ENCODE measurements at regions not wholly inside any gene's neighbourhood (a gene's known extent, or its start where the extent isn't known, plus 50 kb on each side); places are given as distances from the start of the nearest gene placed in this dataset.

DNA sequence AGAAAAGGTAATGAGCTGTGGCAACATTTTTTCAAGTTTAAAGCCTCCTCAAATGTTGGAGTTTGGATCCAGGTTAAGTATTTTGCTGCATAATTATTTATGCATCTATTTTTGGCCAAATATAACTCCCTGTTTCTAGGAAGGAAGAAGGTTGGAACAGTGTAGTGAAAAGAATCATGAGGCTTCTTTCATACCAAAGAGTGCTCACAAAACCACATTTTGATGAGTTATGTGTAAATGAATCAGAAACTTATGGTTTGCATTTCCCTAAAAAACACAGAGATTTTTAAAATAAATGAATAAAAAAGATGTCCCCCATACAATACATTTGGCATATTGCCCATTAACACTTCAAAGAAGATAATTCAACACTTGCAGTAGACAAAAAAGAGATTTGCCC lies 246.9 kb upstream of the PRDM1 start:
- no peak for TF ChIP-seq REST (IDR thresholded peaks at IDR 0.05)
- no peak for TF ChIP-seq CTCF (IDR thresholded peaks at IDR 0.05; ENCODE audit: low read depth, low read length, missing input control)
